GM12892 (cell line): ENCODE measurements at regions not wholly inside any gene's neighbourhood (a gene's known extent, or its start where the extent isn't known, plus 50 kb on each side); places are given as distances from the start of the nearest gene placed in this dataset.

Experiments used
- POLR2AphosphoS5 ChIP-seq: IDR thresholded peaks from 2 replicates; pipeline ENCODE4 v1.6.1; 2011; ENCODE audit warnings: low read depth, low read length, control low read depth
- TAF1 ChIP-seq: IDR thresholded peaks from 2 replicates; pipeline ENCODE4 v1.6.1; 2011; ENCODE audit warnings: low read depth, mild to moderate bottlenecking, control low read depth, low read length, borderline replicate concordance

DNA sequence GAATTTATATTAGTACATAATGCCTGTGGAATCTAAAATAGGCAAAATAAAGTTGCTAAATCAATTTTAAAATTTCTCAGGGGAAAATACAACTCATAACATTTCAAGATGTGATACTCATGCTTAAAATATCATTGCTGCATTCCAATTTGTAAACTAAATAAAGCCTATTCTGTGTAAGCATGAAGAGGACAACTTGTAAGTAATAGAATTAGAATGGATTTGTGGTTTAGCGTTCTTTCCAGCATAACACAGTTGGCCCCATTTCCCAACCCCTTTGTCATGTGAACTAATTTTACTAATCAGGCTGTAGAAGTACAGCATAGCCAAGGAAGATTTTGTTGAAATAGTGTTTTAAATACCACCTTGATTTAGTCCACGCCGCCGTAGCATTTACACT, 437.2 kb downstream of the SI start:
- TF ChIP-seq TAF1: no peak
- no peak for TF ChIP-seq POLR2AphosphoS5
